Ovary (tissue), 3 donors: ENCODE measurements at regions not wholly inside any gene's neighbourhood (a gene's known extent, or its start where the extent isn't known, plus 50 kb on each side); places are given as distances from the start of the nearest gene placed in this dataset.

Experiments
- CTCF ChIP-seq, 3 donors: fragments of 450-650 bp in 2 of 3; fragments of 200-600 bp in 1 of 3; IDR thresholded peaks; one replicate each; pipeline versions ENCODE4 v1.5.1 to v1.8.0; 2016 to 2022; ENCODE audit warnings: antibody characterized with exemption in 3 of 3, mild to moderate bottlenecking in 1 of 3
- EP300 ChIP-seq: sonication (generic); formaldehyde crosslinking; IDR thresholded peaks from one replicate; pipeline ENCODE4 v1.6.1; 2017; ENCODE audit warnings: antibody characterized with exemption
- POLR2A ChIP-seq: fragments of 450-650 bp; IDR thresholded peaks from one replicate; pipeline ENCODE4 v1.6.1; 2017; ENCODE audit warnings: antibody characterized with exemption, mild to moderate bottlenecking, moderate library complexity
- donor health status: DM: no; HTN: no; CAD: no.

- TF ChIP-seq CTCF (IDR thresholded peaks at IDR 0.05) = no peak
- no peak for TF ChIP-seq POLR2A
- no peak for TF ChIP-seq EP300
Observed at GRCh38 chr4:22129454-22130029, 181.0 kb upstream of the KCNIP4 start.
